ENCODE measurements at regions not wholly inside any gene's neighbourhood (a gene's known extent, or its start where the extent isn't known, plus 50 kb on each side); places are given as distances from the start of the nearest gene placed in this dataset.

GRCh38 chr3:74691946-74692345 lies 77.5 kb upstream of the CNTN3 start:
- DNase-seq: peak; percentile 10

GRCh38 chr3:74673326-74673725 lies 58.9 kb upstream of the CNTN3 start:
- no peak for DNase-seq

GRCh38 chr3:74664606-74665005 lies 50.1 kb upstream of the CNTN3 start:
- no peak for DNase-seq

All from tongue (tissue), 1 donor.